ENCODE measurements at regions not wholly inside any gene's neighbourhood (a gene's known extent, or its start where the extent isn't known, plus 50 kb on each side); places are given as distances from the start of the nearest gene placed in this dataset.

DNA sequence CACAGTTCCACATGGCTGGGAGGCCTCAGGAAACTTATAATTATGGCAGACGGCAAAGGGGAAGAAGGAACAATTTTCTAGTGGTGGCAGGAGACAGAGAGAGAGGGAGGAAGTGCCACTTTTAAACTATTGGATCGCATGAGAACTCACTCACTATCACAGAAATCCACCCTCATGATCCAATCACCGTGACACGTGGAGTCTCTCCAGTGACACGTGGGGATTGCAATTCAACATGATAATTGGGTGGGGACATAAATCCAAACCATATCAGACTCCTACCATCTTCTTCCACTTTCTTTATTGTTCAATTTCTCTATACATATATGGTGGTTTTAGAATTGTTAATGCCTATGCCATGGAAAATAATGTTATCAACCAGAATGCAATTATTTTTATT lies 103.7 kb upstream of the SYT1 start:
- no peaks in the 10 kb centered on the region for H3F3A ChIP-seq (replicated peaks; ENCODE audit: insufficient read depth)
- H3K4me1 ChIP-seq (ENCODE audit: control insufficient read depth in 1 of 2, insufficient read depth in 2 of 2, low read depth in 1 of 2, low read length in 1 of 2) = no peaks in the 10 kb centered on the region; a peak in 1 of 4 replicates
- TF ChIP-seq GABPA (IDR thresholded peaks at IDR 0.05; ENCODE audit: low read depth) = no peak
- TF ChIP-seq JUND (IDR thresholded peaks at IDR 0.05) = no peak
- TF ChIP-seq EP300 (IDR thresholded peaks at IDR 0.05; ENCODE audit: borderline replicate concordance in 1 of 2, low read depth in 1 of 2, low read length in 1 of 2) = no peak
- no peak for TF ChIP-seq RXRA (IDR thresholded peaks at IDR 0.05; ENCODE audit: borderline replicate concordance, low read depth)
- no peak for TF ChIP-seq YY1 (IDR thresholded peaks at IDR 0.05; ENCODE audit: low read depth)
- no peak for TF ChIP-seq TEAD4 (IDR thresholded peaks at IDR 0.05; ENCODE audit: borderline replicate concordance, insufficient read depth)
- no peak for TF ChIP-seq FOXM1 (IDR thresholded peaks at IDR 0.05; ENCODE audit: low read depth)
- TF ChIP-seq SMC3 (IDR thresholded peaks at IDR 0.05; ENCODE audit: low read depth, low read length) = no peak
- no peak for TF ChIP-seq NFIC (IDR thresholded peaks at IDR 0.05; ENCODE audit: borderline replicate concordance)
- no peak for TF ChIP-seq RFX5 (IDR thresholded peaks at IDR 0.05; ENCODE audit: low read length)
- TF ChIP-seq SIN3A (IDR thresholded peaks at IDR 0.05; ENCODE audit: borderline replicate concordance, low read depth, low read length) = no peak
- TF ChIP-seq, protein P1, sequence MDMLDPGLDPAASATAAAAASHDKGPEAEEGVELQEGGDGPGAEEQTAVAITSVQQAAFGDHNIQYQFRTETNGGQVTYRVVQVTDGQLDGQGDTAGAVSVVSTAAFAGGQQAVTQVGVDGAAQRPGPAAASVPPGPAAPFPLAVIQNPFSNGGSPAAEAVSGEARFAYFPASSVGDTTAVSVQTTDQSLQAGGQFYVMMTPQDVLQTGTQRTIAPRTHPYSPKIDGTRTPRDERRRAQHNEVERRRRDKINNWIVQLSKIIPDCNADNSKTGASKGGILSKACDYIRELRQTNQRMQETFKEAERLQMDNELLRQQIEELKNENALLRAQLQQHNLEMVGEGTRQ (IDR thresholded peaks at IDR 0.05; ENCODE audit: borderline replicate concordance, low read depth, low read length) = no peak
- H3K27me3 ChIP-seq (ENCODE audit: insufficient read depth) = no peaks in the 10 kb centered on the region
- H2AFZ ChIP-seq (ENCODE audit: low read depth) = no peak overlapping the region
- no peaks in the 10 kb centered on the region for H3K36me3 ChIP-seq (replicated peaks in 1 of 2; ENCODE audit: control insufficient read depth in 1 of 2, insufficient read depth in 2 of 2, low read length in 1 of 2)
- H3K9me2 ChIP-seq = no peaks in the 10 kb centered on the region
- no peak overlapping the region for H3K4me3 ChIP-seq (ENCODE audit: low read depth in 2 of 2, low read length in 1 of 2)
- no peak for DNase-seq
- H3K4me2 ChIP-seq = no peak overlapping the region
- ChIA-PET POLR2A (no interaction called here), CTCF (no interaction called here)
- H3K79me2 ChIP-seq (ENCODE audit: insufficient read depth) = no peaks in the 10 kb centered on the region
- WGBS (ENCODE audit: low lambda C conversion rate) = 87% methylated on average over 5 of the region's 5 CpGs
- no peaks in the 10 kb centered on the region for H4K20me1 ChIP-seq (ENCODE audit: insufficient read depth)
- no peak overlapping the region for H3K27ac ChIP-seq (ENCODE audit: low read depth in 2 of 2, low read length in 1 of 2)
- H3K9ac ChIP-seq = no peak overlapping the region
- H3K9me3 ChIP-seq = no peaks in the 10 kb centered on the region

DNA sequence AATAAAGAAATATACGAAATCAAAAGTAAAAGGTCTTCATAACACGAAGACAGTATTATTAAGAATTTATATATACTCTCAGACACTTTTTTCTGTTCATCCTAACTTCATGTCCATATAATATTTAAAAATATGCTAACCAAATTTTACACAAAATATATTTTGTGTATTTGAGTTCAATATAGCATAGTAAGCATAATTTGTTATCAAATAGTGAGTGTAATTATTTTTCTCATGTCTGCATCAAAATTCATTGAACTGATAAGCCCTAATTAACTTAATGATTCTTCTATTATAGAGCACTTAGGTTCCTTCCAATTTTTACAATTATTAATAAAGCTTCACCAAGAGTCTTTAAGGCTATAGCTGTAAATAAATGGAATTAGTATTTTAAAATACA lies 99.7 kb upstream of the SYT1 start:
- Histone ChIP-seq H3K27me3 (ENCODE audit: insufficient read depth) (no peaks in the 10 kb centered on the region), H3K4me3 (ENCODE audit: low read depth in 2 of 2, low read length in 1 of 2) (no peak overlapping the region), H3K9ac (no peak overlapping the region), H2AFZ (ENCODE audit: low read depth) (no peak overlapping the region), H3K9me2 (no peaks in the 10 kb centered on the region), H3K79me2 (ENCODE audit: insufficient read depth) (no peaks in the 10 kb centered on the region), H3K4me1 (ENCODE audit: control insufficient read depth in 1 of 2, insufficient read depth in 2 of 2, low read depth in 1 of 2, low read length in 1 of 2) (no peaks in the 10 kb centered on the region), H3F3A (replicated peaks; ENCODE audit: insufficient read depth) (no peaks in the 10 kb centered on the region), H3K27ac (ENCODE audit: low read depth in 2 of 2, low read length in 1 of 2) (no peak overlapping the region), H4K20me1 (ENCODE audit: insufficient read depth) (no peaks in the 10 kb centered on the region), H3K9me3 (no peaks in the 10 kb centered on the region), H3K4me2 (no peak overlapping the region), H3K36me3 (replicated peaks in 1 of 2; ENCODE audit: control insufficient read depth in 1 of 2, insufficient read depth in 2 of 2, low read length in 1 of 2) (no peaks in the 10 kb centered on the region)
- ChIA-PET POLR2A (interaction anchor here (0.6 kb wide), 1 partner anchor 31 kb away, joined by 3 read pairs; no protein-coding TSS in a partner anchor), CTCF (no interaction called here)
- WGBS (ENCODE audit: low lambda C conversion rate) = 92% methylated on average over 2 of the region's 2 CpGs
- DNase-seq = no peak
- TF ChIP-seq YY1 (IDR thresholded peaks at IDR 0.05; ENCODE audit: low read depth) (no peak), GABPA (IDR thresholded peaks at IDR 0.05; ENCODE audit: low read depth) (no peak), MXI1 (IDR thresholded peaks at IDR 0.05; ENCODE audit: low read depth, low read length) (no peak), SIN3A (IDR thresholded peaks at IDR 0.05; ENCODE audit: borderline replicate concordance, low read depth, low read length) (no peak), CHD2 (IDR thresholded peaks at IDR 0.05; ENCODE audit: low read length, partially characterized antibody) (no peak), MEF2A (IDR thresholded peaks at IDR 0.05; ENCODE audit: borderline replicate concordance, low read depth) (no peak), RCOR1 (IDR thresholded peaks at IDR 0.05; ENCODE audit: low read length) (no peak), RXRA (IDR thresholded peaks at IDR 0.05; ENCODE audit: borderline replicate concordance, low read depth) (no peak)
- TF ChIP-seq, protein P2, sequence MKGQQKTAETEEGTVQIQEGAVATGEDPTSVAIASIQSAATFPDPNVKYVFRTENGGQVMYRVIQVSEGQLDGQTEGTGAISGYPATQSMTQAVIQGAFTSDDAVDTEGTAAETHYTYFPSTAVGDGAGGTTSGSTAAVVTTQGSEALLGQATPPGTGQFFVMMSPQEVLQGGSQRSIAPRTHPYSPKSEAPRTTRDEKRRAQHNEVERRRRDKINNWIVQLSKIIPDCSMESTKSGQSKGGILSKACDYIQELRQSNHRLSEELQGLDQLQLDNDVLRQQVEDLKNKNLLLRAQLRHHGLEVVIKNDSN (IDR thresholded peaks at IDR 0.05; ENCODE audit: borderline replicate concordance, low read depth) = no peak
